ENCODE measurements at regions not wholly inside any gene's neighbourhood (a gene's known extent, or its start where the extent isn't known, plus 50 kb on each side); places are given as distances from the start of the nearest gene placed in this dataset.
"Not testable (repeated sequence)": the region's sequence is repeated elsewhere in the genome, so short reads cannot be mapped to it uniquely, and the experiment has no call there.

GRCh38 chr5:50898966-50899365 is 232.5 kb downstream of the PARP8 start:
- DNase-seq: no peak

- no peak for DNase-seq
These were observed 234.6 kb downstream of the PARP8 start for GRCh38 chr5:50900952-50901510.

DNA sequence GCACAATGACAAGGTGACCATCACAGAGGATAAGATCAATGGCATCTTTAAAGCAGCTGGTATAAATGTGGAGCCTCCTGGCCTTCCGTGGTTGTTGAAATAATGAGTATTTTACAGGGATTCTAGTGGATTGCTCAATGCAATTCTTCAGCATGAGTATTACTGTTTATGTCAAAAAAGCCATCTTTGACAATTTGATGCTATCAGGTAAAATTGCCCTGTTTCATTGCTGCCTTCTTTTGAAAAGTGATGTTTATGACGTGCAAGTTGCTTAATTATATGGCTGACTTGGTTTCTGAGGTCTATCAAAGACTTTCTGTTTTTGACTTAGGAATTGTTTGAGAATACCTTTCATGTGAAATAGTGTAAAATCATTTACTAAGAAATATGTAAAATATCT is 237.2 kb downstream of the PARP8 start:
- DNase-seq: no peak

DNA sequence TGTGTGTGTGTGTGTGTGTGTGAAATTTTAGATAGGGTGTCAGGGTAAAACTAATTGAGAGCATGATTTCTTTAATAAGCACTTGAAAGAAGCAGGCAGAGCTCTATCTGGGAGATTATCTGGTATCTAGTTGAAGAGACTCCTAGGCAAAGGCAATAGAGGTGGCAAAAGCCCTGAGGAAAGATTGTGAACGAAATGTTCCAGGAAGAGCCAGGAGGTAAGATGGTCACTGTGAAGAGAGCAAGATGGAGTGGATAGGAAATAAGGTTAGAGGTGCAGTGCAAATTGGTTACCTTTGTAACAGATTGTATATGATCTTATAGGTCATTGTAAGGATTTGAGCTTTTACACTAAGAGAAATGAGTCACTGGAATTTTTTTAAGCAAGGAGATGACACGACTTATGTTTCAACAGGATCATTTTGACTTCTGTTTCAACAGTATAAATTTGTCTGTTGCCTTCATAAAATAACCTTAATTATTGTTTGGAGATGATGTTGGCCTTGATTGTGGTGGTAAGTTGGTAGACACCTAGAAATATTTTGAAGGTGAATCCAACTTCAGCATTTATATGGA is 239.6 kb downstream of the PARP8 start:
- DNase-seq: no peak

DNA sequence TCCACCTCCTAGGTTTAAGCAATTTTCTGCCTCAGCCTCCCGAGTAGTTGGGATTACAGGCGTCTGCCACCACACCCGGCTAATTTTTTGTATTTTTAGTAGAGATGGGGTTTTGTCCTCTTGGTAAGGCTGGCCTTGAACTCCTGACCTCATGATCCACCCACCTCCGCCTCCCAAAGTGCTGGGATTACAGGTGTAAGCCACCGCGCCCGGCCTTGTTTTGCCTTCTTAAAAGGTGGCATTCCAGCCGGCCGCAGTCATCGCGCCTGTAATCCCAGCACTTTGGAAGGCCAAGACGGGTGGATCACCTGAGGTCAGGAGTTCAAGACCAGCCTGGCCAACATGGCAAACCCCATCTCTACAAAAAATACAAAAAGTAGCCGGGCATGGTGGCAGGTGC is 253.7 kb downstream of the PARP8 start:
- DNase-seq: not testable (repeated sequence)

DNA sequence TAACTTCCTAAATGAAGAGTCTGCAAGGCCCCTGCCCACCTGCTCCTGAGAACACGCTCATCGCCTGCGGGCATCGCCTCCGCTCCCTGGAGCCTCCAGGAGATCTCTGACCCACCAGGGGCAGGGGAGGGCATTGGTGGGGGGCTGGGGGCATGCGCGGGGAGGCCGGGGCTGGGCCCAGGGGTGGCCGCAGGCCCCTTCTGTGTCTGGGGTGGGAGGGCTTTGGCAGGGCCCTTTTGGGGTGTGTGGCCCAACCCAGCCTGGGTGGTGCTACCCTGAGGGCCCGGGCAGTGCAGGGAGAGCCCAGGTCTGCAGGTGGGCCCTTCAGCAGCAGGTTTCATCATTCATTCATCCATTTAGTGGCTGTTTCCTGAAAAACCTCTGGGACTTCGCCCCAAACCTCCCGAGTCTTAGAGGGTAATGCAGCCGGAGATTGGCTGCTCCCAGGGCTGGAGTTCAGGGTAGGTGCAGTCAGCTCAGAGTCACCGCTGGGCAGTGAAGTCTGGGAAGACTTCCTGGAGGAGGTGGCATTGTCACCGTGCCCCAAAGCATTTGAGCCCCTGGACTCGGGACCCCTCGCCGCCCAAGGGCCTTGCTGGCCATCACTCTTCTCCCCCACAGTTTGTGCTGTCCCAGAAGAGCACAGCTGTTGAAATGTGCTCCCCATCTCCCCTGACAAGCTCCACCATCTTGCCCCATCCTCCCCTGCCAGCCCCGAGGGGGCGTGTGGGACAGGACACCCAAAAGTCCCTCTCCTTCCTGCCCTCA is 255.1 kb downstream of the PARP8 start:
- DNase-seq: no peak

- DNase-seq: not testable (repeated sequence)
These were observed 255.9 kb downstream of the PARP8 start for GRCh38 chr5:50922134-50922941.

DNA sequence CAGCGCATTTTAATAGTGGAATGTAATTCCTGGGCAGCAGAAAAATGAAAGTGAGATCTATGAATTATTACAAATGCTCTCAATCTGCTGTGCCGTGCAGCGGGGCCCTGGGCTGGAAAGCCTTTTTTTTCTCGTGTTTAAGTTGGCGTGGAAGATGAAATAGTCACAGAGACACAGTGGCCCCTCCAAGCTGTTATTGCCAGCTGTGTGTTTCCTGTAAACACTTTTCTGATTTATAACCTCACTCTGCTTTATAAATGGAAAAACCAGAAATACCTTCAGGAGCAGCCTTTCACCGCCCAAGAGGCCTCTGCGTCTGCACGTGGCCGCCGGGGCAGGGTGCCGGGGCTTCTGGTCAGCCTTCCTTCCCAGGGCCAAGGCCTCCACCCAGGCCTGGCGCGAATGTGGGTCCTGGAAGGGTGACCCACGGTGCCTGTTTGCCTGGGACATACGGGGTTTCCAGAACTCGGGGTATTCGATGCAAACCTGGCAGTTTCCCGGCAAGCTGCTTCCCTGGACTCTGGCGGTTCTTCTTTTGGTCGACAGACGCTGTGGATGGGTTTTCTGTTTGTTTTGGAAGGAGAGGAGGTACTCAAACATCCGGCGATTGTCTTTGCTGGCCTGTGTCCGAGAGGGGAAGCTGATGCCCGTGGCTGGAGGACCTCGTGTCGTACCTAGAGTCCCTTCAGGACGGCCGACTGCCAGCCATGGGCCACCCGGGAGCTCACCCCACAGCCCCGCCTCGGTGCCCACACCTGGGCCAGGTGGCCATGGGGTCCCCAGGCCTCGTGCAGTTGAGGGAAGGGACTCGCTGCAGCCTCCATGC is 256.7 kb downstream of the PARP8 start:
- DNase-seq: no peak

DNA sequence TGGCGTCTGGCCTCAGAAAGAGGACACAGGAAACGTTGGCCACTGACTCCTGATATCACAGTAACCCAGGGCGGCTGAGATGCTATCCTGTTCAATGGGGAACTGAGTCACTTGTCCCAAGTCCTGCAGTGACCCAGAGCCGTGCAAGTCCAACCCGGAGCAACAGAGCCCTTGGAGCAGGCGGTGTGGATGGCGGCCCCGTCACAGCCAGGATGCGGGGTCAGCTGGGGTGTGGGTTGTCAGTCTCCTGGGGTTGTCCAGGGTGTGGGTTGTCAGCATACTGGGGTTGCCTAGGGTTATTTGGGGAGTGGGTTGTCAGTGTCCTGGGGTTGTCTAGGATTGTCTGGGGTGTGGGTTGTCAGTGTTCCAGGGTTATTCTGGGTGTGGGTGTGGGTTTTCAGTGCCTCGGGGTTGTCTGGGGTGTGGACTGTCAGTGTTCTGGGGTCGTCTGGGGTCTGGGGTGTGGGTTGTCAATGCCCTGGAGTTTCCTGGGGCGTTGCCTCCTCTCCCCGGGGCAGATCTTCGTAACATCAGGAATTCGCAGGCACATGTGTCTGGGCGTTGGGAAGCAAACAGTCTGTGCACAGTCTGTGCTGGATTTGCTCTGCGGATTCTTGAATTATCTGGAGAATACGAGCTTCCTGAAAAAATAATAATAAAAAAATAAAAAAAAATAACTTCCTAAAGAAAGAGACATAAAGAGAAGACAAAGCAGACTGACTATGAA is 257.5 kb downstream of the PARP8 start:
- no peak for DNase-seq

DNA sequence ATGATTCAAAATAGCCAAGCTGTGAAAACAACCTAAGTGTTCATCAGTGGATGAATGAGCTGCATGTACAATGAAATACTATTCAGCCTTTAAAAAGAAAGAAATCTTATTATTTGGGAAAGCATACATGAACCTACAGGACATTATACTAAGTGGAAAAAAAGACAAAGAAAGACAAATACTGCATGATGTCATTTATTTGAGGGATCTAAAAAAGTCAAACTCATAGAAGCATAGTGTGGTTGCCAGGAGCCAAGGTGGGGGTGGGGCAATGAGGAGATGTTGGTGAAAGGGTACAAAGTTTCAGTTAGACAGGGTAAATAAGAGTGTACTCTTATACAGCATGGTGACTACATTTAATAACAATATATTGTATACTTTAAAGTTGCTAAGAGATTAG is 261.5 kb downstream of the PARP8 start:
- no peak for DNase-seq

DNA sequence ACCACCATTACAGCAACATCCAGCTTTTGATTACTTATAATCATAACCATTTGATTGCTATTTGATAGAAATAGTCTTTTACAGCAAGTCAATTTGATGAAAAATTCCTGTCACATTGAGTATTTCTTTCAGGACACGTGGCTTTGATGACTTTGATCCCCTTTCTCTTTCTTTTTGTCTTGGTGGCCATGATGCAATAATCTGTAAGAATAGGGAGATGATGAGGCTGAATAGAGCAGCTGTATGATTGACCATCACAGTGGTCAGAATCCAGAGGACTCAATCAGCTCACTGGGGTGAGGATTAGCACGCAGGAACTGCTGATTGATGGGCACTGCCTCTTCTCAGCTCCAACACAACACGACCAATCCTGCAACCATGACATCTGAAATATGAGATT is 262.7 kb downstream of the PARP8 start:
- no peak for DNase-seq

GRCh38 chr5:50934343-50934742 is 267.9 kb downstream of the PARP8 start:
- DNase-seq: no peak

DNA sequence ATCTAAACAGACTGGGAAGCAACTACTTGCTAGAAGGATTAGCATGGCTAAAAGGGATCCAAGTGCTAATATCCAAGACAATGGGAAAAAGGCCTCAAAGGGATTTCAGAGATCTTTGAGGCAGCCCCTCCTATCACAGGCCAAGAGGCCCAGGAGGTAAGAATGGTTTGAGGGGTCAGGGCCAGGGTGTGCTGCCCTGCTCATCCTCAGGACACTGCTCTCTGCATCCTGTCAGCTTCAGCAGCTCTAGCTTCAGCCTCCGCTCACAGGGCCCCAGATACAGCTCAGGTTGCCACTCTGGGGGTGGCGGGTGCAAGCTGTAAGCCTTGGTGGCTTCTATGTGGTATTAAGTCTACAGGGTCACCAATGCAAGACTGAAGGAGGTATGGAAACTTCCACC is 278.7 kb downstream of the PARP8 start:
- no peak for DNase-seq

- no peak for DNase-seq
These were observed 281.7 kb downstream of the PARP8 start for GRCh38 chr5:50947906-50948683.

DNA sequence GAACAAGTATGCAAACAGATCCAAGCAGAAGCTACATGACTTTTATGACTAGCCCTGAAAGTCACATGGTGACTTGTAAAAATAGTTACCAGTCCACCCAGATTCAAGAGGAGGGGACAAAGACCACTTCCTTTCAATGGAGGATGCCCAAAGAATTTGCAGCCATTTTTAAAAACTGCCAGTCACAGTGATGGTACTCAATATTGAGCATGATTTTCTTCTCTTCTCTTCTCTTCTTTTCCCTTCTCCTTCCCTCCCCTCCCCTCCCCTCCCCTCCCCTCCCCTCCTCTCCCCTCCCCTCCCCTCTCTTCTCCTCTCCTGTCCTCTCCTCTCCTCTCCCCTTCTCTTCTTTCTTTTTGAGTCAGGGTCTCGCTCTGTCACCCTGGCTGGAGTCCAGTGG is 286.9 kb downstream of the PARP8 start:
- DNase-seq: no peak

DNA sequence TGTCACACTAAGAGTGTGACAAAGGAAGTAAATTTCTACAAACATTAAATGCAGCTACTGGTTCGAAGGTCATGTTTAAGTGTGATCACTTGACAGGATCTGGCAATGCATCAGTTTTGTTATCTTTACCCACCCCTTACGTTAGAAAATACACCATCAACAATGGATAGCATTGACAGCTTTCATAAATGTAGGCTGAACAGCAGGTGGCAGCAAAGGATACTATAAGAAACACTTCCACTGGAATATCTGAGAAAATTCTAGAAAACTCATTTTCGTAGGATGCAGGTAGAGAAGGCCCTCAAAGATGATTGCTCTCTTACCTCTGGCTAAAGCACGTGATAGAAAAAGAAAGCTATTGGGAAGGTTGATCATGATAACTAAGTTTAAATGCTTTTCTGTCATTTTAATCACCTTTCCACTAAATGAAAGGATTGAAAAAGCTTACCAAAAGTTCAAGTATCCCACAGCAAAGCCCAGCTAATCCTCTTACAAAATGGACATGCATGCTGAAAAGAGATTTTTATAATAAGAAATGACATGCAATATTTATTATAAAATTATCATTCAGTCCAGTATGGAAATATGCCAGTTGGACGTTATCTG is 292.5 kb downstream of the PARP8 start:
- no peak for DNase-seq

GRCh38 chr5:50962934-50963872 is 296.8 kb downstream of the PARP8 start:
- DNase-seq: peak; percentile 64

GRCh38 chr5:50963971-50964745 is 297.7 kb downstream of the PARP8 start:
- no peak for DNase-seq

All from stimulated activated CD4-positive, alpha-beta T cell treated with anti-CD3 and anti-CD28 coated beads, Interleukin-4, amount 100 ng/mL, for 1 hour (primary cell).